OCI-LY3 (cell line): ENCODE measurements at regions not wholly inside any gene's neighbourhood (a gene's known extent, or its start where the extent isn't known, plus 50 kb on each side); places are given as distances from the start of the nearest gene placed in this dataset.

Experiments
- EZH2phosphoT487 ChIP-seq: fragments of 200-600 bp; shearing (Covaris generic); IDR thresholded peaks from 2 replicates; pipeline ENCODE4 v1.6.1; 2018; ENCODE audit warnings: antibody characterized with exemption, mixed run types, low read depth
- TF ChIP-seq, protein P1 (sequence below): fragments of 200-600, 300-600 bp; sonication (generic); IDR thresholded peaks from 2 replicates; pipeline ENCODE4 v1.5.1; 2014; ENCODE audit warnings: antibody characterized with exemption, low read length, low read depth

DNA sequence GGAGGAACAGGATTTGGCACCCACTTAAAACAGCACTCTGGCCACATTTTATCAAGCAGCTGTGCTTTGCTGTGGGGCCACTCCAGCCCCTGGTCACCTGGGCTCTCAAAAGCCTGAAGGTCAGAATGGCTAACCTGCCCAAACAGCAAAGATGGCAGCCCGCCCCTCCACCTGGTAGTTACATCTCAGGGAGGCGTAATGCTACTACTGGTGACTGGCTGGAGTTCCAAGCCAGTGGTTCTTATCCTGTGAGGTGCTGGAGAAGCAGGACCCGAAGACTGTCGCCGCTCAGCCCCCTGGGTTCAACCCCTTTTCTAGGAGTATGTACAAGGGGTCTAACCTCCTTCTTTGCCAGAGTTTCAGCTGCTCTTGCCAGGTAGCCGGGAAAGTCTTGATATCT, 467.4 kb upstream of the FOXG1 start:
- TF ChIP-seq, protein P1, sequence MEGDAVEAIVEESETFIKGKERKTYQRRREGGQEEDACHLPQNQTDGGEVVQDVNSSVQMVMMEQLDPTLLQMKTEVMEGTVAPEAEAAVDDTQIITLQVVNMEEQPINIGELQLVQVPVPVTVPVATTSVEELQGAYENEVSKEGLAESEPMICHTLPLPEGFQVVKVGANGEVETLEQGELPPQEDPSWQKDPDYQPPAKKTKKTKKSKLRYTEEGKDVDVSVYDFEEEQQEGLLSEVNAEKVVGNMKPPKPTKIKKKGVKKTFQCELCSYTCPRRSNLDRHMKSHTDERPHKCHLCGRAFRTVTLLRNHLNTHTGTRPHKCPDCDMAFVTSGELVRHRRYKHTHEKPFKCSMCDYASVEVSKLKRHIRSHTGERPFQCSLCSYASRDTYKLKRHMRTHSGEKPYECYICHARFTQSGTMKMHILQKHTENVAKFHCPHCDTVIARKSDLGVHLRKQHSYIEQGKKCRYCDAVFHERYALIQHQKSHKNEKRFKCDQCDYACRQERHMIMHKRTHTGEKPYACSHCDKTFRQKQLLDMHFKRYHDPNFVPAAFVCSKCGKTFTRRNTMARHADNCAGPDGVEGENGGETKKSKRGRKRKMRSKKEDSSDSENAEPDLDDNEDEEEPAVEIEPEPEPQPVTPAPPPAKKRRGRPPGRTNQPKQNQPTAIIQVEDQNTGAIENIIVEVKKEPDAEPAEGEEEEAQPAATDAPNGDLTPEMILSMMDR, result no peak
- no peak for TF ChIP-seq EZH2phosphoT487
